SH-SY5Y (cell line): ENCODE measurements at regions not wholly inside any gene's neighbourhood (a gene's known extent, or its start where the extent isn't known, plus 50 kb on each side); places are given as distances from the start of the nearest gene placed in this dataset.

Source experiments
- GATA2 ChIP-seq: IDR thresholded peaks from 2 replicates; pipeline ENCODE4 v1.6.1; 2011; ENCODE audit warnings: mild to moderate bottlenecking, low read depth, low read length
- GATA3 ChIP-seq: IDR thresholded peaks from 2 replicates; pipeline ENCODE4 v1.6.1; 2011; ENCODE audit warnings: low read depth, mild to moderate bottlenecking, low read length, moderate library complexity

GRCh38 chr20:61133611-61134010, 118.5 kb upstream of the CDH4 start:
- no peak for TF ChIP-seq GATA2
- TF ChIP-seq GATA3, result no peak
